Panc1 (cell line): ENCODE measurements at regions not wholly inside any gene's neighbourhood (a gene's known extent, or its start where the extent isn't known, plus 50 kb on each side); places are given as distances from the start of the nearest gene placed in this dataset.

Source experiments
- ATAC-seq: fragments of 200-7000 bp; cut with Tn5 transposase; 2 replicates; pipeline ENCODE4 v1.9.1; 2020; ENCODE audit warnings: mild to moderate bottlenecking, moderate library complexity
- BruUV-seq: library from RNA; stranded (reverse); fragments of 400-500 nt; replicated peaks from 2 replicates; lab custom pipeline; 2021; lab: Mats Ljungman, UMichigan
- CTCF ChIA-PET: fragments of 300-600 bp; sonication (Branson Sonifier 250); formaldehyde crosslinking; loops from one replicate; lab custom pipeline; 2022; ENCODE audit warnings: antibody characterized with exemption; lab: Charles Lee
- POLR2A ChIA-PET: fragments of 300-600 bp; sonication (Branson Sonifier 250); formaldehyde crosslinking; loops from one replicate; lab custom pipeline; 2022; ENCODE audit warnings: antibody characterized with exemption; lab: Charles Lee
- DNase-seq: peaks from one replicate; pipeline ENCODE4 v3.0.0-alpha.2; 2010; ENCODE audit warnings: low read depth, low spot score
- H3K27ac ChIP-seq: 2 replicates; pipeline ENCODE4 v1.5.1; 2011; ENCODE audit warnings: mild to moderate bottlenecking, low read length, inconsistent platforms
- H3K27me3 ChIP-seq: fragments of 200-500 bp; sonication (Bioruptor generic); 2 replicates; pipeline ENCODE4 v1.6.0; 2014; ENCODE audit warnings: low read length, inconsistent platforms; ENCODE audit not compliant: control insufficient read depth, insufficient read depth
- H3K36me3 ChIP-seq: fragments of 200-500 bp; sonication (Bioruptor generic); 2 replicates; pipeline ENCODE4 v1.5.1; 2014; ENCODE audit warnings: inconsistent platforms, mild to moderate bottlenecking, low read length, moderate library complexity; ENCODE audit not compliant: control insufficient read depth, insufficient read depth
- H3K4me1 ChIP-seq: 2 replicates; pipeline ENCODE4 v1.5.1; 2011; ENCODE audit warnings: inconsistent platforms, mild to moderate bottlenecking, low read length, moderate library complexity; ENCODE audit not compliant: control insufficient read depth, insufficient read depth
- H3K4me3 ChIP-seq, 2 experiments: 2 replicates each; pipeline ENCODE4 v1.5.1; 2011 to 2012; ENCODE audit warnings: low read depth in 2 of 2, low read length in 2 of 2, mild to moderate bottlenecking in 2 of 2, inconsistent platforms in 1 of 2, moderate library complexity in 1 of 2
- H3K9me3 ChIP-seq: fragments of 200-500 bp; sonication (Bioruptor generic); 2 replicates; pipeline ENCODE4 v1.5.1; 2014; ENCODE audit warnings: low read depth, mild to moderate bottlenecking, inconsistent platforms, low read length, moderate library complexity; ENCODE audit not compliant: control insufficient read depth, insufficient read depth
- CTCF ChIP-seq: fragments of 450-650 bp; IDR thresholded peaks from 2 replicates; pipeline ENCODE4 v1.5.1; 2017; ENCODE audit warnings: mild to moderate bottlenecking
- POLR2AphosphoS5 ChIP-seq: IDR thresholded peaks from 2 replicates; pipeline ENCODE4 v1.6.1; 2012; ENCODE audit warnings: mild to moderate bottlenecking, low read depth, low read length, moderate library complexity
- REST ChIP-seq, 2 experiments: IDR thresholded peaks; 2 replicates each; pipeline ENCODE4 v1.6.1; 2011 to 2012; ENCODE audit warnings: low read depth in 2 of 2, control low read depth in 1 of 2, low read length in 1 of 2, mild to moderate bottlenecking in 1 of 2, moderate library complexity in 1 of 2; ENCODE audit not compliant: insufficient read depth in 1 of 2
- SIN3A ChIP-seq: IDR thresholded peaks from 2 replicates; pipeline ENCODE4 v1.6.1; 2012; ENCODE audit warnings: low read depth, mild to moderate bottlenecking, low read length, moderate library complexity, borderline replicate concordance; ENCODE audit not compliant: insufficient read depth
- TCF7L2 ChIP-seq: IDR thresholded peaks from 2 replicates; pipeline ENCODE4 v1.6.1; 2011; ENCODE audit warnings: mild to moderate bottlenecking, low read depth, low read length, inconsistent platforms
- in situ Hi-C: cut with HindIII; loops from 2 replicates; pipeline ENCODE4 v1.10.0; 2016; ENCODE audit warnings: low sequenced_read_pairs, low pct_unique_long_range_greater_than_20kb
- intact Hi-C: fragments of 100-400 bp; cut with micrococcal nuclease; formaldehyde crosslinking; loops from one replicate; pipeline ENCODE4 v1.10.0; 2022; ENCODE audit not compliant: unreplicated experiment

DNA sequence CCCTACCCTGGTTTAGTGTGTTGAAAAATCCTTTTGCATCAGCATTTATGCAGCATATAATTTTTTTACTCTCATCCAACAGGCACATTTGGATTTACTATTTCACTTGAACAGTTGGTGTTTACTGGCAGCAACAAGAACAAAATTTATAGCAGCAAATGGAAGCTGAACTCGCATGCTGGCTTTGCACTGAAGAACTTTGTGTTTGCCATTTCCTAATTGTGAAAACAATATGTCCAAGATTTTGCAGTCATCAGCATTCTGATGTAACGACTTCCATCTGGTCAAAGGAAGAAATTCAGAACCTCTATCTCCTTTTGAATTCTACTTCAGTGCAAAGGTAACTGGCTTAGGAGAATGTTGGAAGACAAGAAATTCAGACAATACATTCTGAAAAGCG, 131.0 kb downstream of the DLEU7 start:
- Histone ChIP-seq H3K9me3 (no peaks in the 10 kb centered on the region), H3K4me3 (no peak overlapping the region), H3K27ac (no peak overlapping the region), H3K36me3 (no peaks in the 10 kb centered on the region), H3K27me3 (no peaks in the 10 kb centered on the region), H3K4me1 (no peaks in the 10 kb centered on the region)
- BruUV-seq, result no TSS peak
- intact Hi-C loops, result no loop called here
- CTCF ChIA-PET, result no interaction called here
- ATAC-seq (no peak), DNase-seq (no peak)
- in situ Hi-C loops, result no loop called here
- POLR2A ChIA-PET, result no interaction called here
- TF ChIP-seq REST (IDR thresholded peaks at IDR 0.05; ENCODE audit: insufficient read depth in 1 of 2, low read depth in 2 of 2, low read length in 1 of 2) (no peak), CTCF (no peak), TCF7L2 (no peak), POLR2AphosphoS5 (no peak), SIN3A (no peak)

- BruUV-seq, result no TSS peak
- CTCF ChIA-PET, result no interaction called here
- DNase-seq (no peak), ATAC-seq (no peak)
- no peak for TF ChIP-seq REST (IDR thresholded peaks at IDR 0.05; ENCODE audit: insufficient read depth in 1 of 2, low read depth in 2 of 2, low read length in 1 of 2)
- TF ChIP-seq POLR2AphosphoS5, result no peak
- TF ChIP-seq TCF7L2, result no peak
- no peak for TF ChIP-seq CTCF
- no peak for TF ChIP-seq SIN3A
- in situ Hi-C loops (no loop called here), intact Hi-C loops (no loop called here)
- Histone ChIP-seq H3K4me3 (no peak overlapping the region), H3K4me1 (no peaks in the 10 kb centered on the region), H3K27me3 (no peaks in the 10 kb centered on the region), H3K27ac (no peak overlapping the region), H3K9me3 (no peaks in the 10 kb centered on the region), H3K36me3 (no peaks in the 10 kb centered on the region)
- POLR2A ChIA-PET, result no interaction called here
Measured at GRCh38 chr13:50712881-50713280, 130.6 kb downstream of the DLEU7 start.
